Superior temporal gyrus (tissue), 1 donor: ENCODE measurements at regions not wholly inside any gene's neighbourhood (a gene's known extent, or its start where the extent isn't known, plus 50 kb on each side); places are given as distances from the start of the nearest gene placed in this dataset.

Experiments used
- DNase-seq: peaks from one replicate; pipeline ENCODE4 v3.0.0-alpha.2; 2016; ENCODE audit errors: extremely low spot score

DNA sequence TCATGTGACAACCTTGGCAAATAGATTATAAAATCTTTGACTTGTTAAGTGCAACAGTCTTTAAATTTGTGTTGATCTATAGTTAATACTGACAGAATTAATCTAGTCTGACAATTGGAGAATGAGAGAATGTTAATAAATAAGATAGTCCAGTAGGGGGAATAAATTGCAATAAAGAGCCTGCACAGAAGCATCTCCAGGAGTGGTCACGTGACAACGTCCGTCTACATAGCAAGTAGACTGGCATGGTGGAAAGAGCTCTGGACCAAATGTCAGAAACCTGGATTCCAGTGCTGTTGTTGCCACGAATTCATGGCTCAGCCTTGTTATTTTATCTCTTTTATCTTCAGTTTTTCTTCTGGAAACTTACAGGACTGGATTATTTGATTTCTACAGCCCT, 436.5 kb downstream of the RAB28 start:
- no peak for DNase-seq

DNA sequence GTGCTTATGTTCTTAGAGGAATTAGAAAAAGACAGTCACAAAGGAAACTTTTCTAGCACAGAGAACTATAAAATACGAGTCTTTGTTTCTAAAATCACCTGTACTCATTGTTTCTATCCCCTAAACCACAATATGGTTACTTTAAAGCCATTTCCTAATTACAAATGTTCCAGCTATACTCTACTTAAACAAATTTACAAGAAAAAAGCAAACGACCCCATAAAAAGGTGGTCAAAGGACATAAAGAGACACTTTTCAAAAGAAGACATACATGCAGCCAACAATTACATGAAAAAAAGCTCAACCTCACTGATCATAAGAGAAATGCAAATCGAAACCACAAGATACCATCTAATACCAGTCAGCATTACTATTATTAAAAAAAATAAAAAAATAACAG, 447.3 kb downstream of the RAB28 start:
- no peak for DNase-seq

DNA sequence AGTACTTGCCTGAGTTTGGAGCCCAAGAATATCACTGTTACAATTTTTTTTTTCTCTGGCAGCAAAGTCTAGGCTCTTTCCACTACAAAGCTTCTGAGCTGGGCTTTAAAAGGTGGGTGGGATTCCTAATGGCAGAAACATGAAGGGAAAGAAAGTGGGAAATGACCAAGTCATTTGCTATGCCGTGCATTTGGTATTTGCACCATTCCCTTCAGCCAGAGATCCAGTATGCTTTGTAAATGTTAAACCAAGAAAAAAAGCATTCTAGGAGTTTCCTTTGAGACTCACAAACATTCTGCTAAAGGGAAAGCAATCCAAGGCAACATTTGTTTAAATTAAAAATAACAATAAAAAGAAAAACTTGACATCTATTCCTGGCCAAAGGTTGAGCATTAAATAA, 451.2 kb downstream of the RAB28 start:
- no peak for DNase-seq

DNA sequence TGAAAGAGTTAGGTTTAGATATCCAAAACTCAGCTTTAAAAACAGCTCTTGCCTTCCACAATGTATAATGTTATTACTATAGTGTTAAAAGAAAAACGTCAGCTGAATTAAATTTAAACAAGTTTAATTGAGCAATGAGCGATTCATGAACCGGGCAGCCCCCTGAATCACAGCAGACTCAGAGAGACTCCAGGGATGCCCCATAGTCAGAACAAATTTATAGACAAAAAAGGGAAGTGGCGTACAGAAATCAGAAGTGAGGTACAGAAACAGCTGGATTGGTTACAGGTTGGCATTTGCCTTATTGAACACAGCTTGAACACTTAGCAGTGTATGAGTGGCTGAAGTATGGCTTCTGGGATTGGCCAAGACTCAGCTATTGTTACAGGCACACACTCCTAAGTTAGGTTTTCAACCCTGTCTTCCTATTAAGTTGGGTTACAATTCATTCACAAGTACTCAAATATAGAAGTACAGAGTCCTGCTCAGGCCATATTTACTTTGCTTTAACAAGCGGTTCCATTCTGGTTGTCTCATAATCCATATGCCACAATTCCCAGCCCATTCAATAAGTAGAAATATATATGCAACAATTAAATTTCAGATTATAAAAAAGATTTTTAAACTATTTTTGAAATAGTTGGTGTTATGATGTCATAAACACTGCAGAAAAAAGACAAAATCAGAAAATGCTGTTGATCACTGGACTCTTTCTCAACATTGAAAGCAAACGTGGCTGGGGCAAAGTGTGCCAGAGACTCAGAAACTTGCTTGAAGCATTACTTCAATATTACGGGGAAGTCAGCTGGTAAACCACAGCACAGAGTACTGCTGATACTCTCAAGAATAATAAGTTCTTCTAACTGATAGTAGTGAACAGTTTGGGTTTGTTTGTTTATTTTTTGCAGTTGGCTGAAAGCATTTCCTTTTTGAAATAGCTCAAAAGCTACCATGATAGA, 459.7 kb downstream of the RAB28 start:
- DNase-seq = no peak

DNA sequence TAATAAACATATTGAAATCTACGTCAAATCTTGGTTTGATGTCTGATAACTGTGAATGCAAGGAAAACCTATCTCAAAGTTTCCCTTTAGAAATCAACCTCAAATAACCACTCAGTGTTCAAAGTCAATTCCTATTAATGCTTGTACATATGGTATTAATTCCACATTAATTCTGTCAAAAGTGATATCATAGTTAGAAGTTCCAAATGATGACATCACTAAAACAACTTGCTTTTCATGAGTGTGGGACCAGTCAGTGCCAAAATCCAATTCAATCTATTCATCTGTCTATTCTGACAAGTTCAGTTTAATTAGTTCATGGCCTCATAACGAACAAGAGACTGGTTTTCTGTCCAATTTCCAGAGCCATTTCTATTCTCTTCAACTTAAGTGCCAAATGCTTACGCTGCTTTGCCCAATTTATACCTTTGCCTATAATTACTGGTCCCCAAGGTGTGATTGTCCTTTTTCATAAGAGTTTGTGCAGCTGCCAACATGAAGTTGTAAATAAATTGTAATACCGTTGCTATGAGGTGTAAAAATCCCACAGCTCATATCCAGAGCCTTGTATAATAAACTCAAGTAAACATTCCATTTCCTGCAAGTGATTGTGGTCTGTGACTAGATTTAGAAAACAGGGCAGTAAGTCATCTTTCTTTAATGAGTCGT, 476.2 kb downstream of the RAB28 start:
- peak; percentile 9 for DNase-seq

DNA sequence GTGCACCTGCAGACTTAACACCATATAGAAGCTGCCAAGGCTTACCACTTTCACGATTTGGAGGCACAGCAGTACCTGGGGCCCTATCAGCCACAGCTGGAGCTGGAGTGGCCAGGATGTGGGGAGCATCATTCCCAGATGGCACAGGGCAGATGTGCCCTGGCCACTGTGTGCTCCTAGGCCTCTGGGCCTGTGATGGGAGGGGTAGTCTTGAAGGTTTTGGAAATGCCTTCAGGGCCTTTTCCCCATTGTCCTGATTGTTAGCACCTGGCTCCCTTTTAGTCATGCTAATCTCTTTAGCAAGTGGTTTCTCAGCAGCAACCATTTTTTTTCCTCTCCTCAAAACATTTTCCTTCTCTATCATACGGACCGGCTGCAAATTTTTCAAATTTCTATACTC, 490.2 kb downstream of the RAB28 start:
- no peak for DNase-seq

DNA sequence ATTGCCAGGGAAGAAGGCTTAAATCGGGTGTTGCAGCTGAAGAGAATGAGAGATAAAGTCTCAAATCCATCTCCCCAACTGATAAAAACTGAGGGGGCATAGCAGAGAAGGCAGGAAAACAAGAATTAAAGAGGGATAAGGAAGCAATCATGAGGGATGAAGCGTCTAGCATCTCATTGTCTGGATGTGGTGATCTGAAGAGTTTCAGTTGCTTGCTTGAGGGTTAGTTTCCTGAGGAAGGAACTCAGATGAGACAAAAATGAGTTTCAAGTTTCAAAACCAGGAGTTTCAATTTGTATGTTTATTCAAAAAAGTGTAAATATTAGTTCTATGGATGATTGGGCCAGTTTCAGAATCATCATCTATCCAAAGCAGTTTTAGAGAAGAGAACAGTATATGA, 496.9 kb downstream of the RAB28 start:
- DNase-seq = no peak

DNA sequence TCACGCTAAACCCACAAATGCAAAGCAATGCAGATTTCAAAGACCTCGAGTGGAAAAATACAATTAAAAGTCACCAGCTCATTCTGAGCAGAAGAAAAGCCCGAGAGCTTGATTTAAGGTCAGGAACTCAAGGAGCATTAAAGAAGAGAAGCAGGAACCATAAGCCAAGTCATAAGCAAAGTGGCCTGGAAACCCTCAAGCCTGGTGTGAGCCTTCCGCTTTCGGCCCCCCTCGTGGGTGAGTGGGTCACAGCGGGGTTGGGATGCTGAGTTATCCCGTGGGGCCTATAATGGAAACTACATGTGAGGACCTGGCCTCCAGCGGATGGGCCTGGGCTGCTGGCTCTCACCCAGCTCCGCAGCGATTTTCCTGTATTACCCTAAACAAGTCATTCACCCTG, 504.3 kb downstream of the RAB28 start:
- DNase-seq = no peak

DNA sequence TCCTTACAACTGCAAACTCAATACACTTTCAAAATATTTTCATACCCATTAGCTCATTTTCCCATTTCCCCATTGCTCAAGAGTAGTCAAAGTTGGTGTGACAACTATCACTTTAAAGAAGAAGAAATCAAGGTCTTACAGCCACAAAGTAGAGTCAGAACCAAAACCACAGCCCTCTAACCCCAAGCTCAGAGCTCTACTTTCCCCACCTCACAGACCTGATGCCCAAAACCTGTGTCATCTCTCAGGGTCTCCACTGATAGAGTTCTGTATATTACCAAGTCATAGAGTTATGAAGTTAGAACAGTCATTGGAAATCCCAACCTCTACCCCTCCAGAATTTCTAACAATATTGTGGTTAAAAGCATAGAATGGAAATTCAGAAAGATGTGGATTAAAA, 505.8 kb downstream of the RAB28 start:
- no peak for DNase-seq

DNA sequence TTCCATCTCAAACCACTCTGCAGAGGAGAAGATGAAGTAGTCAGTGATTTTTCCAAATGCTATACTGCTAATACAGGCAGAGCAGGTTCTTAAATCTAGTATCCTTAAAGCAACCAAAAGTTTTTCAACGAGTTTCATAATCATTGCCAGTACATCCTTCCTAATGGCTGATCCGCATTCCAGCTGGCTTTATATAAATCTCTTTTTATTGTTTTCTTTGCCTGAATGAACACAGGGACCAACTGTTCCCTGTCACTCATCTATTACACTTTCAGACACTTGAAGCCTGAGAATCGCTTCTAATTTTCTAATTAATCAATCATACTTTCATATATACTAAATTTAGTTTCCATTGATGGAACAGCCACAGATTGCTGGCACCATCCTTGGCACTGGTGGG, 508.6 kb downstream of the RAB28 start:
- no peak for DNase-seq

DNA sequence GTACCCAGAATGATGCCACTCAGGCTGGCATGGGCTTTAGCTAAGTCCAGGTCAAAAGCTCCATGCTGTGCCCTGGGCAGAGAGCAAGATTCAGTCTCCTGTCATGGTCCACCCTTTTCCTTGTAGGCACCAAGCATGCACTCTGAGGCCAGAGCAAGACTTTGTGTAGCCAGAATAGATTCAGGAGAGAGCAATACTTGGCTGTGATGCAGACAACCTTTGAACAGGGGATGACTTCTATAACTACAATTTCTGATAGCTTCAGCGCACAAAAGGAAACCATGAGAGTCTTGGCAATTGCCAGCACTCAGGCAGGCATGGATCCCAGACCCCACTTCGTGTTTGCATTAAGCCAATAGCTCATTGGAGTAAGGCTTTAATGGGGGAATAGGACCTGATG, 510.6 kb downstream of the RAB28 start:
- DNase-seq = no peak

DNA sequence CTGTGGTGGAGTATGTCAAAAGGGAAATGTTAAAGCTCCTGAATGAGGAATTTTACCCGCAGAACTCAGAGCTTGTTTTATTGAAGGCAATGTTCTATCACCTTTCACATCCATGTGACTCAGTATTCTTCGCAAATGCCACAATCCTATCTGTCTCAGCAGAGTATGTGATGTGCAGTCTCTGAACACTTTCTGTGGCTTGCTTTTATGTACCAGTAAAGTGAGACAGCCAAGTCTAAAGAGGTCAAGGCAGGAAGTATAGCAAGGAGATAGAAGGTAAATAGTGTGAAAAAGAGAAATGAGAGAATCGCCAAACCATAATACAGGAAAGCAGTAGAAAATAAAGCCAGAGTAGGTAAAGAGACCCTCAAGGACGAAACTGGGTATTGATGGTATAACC, 515.8 kb downstream of the RAB28 start:
- DNase-seq = no peak

DNA sequence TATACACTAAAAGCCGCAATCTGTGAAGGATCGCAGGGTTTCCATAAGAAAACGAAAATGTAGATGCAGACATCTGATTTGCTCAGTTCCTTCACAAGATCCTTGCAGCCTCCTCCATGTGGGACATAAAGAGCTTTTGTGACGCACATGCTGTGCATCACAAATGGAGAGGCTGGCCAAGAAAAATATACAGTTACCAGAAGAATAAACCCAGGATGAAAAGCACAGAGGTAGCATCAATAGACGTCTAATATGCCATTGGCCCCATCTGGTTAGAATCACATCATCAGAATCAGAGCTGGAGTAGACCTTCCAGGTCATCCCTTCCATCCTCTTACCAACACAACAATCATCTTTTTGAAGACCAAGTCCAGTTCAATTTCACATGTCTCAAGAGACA, 517.4 kb downstream of the RAB28 start:
- no peak for DNase-seq

DNA sequence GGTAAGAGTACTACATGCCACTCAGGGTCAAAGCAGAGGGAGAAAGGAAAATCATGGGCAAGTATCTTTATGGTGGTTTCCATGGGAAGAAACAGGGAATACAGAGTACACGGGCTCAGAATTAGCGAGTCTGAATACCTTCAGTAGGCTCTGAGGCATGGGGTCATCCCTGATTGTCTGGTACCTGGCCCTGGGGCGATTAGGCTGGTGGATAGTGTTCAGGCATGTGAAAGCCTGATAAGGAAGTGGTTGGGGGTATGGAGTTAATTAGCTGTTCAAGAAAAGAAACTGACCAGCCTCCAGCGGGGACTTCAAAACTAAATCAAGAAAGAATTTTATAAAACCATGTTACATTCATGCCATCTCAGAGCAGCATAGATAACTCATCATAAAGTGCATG, 518.8 kb downstream of the RAB28 start:
- no peak for DNase-seq

DNA sequence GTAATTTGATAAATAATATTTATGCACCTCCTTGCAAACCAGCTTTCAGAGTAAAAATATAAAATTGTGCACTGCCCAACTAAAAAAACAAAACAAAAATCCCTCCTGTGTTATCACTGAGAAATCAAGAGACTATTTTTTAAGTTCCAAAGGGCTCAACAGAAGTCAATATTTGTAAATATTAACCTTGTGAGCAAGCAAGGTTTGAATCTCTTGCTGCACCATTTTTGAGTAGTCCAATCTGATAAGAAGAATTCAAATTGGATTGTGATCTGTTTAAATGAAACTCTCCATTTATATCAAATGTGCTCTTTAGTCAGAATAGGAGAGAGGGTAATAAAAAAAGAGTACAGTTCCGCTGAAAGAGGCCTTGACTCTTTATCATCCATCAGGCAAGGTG, 520.2 kb downstream of the RAB28 start:
- no peak for DNase-seq

DNA sequence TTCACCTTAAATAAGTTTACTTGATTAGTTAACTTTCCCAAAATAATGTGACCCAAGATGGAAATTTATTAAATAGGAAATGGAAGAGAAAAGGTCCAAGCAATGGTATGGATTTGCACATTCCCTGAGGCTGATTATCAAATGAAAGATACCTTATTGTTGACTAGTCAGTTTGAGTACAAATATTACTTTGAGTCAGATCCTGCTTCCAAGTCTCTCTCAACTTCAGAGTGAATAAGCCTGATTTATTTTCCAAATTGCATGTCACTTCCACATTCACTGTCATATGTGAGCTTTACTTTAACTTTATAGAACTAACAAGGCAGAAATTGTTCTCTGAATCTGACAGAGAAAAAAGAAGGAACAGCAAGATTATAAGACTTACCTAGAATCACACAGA, 520.8 kb downstream of the RAB28 start:
- no peak for DNase-seq

DNA sequence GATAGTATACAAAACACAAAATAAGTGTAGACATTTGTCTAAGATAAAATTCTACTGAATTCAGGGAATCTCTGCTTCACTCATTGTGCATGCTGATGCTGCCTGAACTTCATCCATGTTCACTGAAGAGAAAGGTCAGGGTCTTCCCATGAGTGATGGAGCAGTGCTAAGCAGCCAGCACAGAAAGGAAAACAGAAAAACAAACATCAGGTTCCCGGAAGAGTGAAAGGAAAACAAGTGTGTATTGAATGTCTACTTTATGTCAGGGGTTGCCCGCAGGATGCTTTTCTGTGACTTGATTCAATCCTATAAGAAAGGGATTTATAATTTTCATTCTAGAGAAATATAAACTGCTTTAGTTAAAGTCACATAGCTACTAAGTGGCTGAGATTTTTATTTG, 522.4 kb downstream of the RAB28 start:
- DNase-seq = no peak

DNA sequence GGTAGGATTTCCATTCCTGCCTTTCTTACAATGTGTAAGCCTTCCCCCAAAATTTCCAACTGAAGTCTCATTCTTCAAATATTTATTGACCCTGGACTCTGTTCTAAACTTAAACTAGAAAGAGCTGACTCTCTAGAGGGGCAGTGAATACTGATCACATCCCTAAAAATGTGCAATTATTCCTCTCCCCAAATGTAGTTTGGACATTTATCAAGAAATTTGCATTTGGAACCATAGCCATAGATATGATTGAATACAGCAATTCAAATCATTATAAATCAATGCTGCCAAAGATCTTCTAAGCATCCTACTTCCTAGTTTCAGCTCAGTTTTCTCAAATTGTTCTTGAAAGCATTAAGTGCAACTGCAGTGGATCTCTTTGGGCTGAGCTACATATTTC, 525.7 kb downstream of the RAB28 start:
- no peak for DNase-seq

DNA sequence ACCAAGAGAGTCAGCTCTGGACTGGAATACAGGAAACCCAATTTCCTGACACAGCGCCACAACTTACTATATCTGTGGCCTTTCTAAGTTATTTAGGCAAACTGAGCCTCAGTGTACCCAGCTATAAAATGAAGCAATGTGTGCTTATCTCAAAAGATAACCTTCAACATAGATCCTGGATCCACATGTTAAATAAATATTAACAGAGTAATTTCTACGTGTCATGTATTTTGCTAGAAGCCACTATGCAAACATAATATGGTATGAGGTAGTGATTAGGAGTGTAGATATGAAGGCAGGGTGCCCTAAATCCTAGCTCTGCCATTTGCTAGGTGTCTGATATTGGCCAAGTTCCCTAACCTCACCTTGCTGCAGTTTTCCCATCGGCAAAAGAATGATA, 527.0 kb downstream of the RAB28 start:
- DNase-seq = no peak

DNA sequence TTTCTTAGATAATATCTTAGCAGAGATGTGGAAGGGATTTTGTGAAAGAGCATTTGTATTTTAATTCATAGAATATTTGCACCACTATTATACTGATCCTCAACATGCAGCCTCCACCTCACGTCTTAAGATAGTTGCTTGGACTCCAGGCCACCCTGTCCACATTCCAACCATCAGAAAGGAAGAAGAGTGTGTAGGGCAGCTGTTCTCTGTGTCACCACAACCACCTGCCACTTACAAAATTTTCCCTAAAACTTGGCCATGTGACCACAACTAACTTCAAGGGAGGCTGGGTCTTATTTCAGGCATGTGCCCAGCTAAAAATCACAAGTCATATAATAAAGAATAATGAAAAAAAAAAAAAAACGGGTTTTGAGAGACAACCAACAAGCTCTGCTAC, 528.1 kb downstream of the RAB28 start:
- no peak for DNase-seq

DNA sequence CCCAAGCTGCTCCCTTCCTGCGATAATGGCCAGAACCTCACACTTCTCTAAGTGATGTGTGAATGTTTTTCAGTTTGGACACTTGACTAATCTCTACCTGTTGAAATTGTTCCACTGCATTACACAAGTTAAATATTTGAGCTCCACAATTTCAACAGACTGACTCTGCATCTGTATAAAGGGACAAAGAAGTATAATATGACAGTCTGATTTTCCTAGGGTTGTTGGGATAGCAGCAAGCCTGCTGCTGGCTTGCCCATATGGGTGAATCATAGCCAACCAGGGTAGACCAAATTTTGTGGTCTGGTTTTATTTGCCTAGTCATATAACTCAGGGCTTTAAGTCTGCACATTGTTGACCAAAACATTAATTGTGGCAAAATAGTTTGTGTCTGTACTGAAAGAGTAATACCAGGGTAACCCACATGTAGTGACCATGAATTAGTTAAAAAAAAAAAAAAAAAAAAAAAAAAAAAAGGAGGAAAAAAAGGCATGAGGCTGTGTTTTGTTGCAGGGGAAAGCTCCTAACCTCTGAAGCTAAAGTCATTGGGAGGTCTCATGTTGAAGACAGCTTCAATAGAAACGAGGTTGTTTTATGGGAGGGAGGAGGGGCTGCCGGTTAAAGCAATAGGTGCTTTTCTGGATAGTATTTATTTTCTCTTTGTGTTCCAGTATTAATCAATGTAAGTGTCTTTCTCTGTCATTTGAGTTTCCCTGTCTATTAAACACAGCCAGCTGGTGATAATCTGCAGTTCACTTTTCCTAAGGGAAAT, 534.2 kb downstream of the RAB28 start:
- DNase-seq = no peak

DNA sequence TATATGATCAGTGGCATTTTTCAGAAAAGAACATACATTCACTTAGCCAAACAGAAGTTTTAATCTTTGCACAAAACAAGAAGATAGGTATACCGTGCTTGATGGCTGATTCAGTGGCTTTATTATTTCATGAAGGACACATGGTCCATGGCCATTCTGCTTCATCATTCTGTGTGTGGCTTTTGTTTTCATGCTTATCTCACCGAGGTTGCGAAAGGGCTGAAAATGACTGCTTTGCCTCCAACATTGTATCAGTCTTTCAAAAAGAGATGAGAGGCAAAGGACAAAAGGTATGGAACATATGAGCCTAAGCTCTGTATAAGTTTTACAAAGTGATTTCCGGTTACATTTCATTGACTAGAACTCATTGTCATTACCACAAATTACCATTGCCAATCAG, 541.1 kb downstream of the RAB28 start:
- DNase-seq = no peak
